GM12801 (cell line): ENCODE measurements at regions not wholly inside any gene's neighbourhood (a gene's known extent, or its start where the extent isn't known, plus 50 kb on each side); places are given as distances from the start of the nearest gene placed in this dataset.

ENCODE experiments used
- TF ChIP-seq, protein P1 (sequence below): IDR thresholded peaks from one replicate; pipeline ENCODE4 v1.5.1; 2011; ENCODE audit warnings: control low read depth; ENCODE audit not compliant: insufficient read length; ENCODE audit errors: extremely low read depth

DNA sequence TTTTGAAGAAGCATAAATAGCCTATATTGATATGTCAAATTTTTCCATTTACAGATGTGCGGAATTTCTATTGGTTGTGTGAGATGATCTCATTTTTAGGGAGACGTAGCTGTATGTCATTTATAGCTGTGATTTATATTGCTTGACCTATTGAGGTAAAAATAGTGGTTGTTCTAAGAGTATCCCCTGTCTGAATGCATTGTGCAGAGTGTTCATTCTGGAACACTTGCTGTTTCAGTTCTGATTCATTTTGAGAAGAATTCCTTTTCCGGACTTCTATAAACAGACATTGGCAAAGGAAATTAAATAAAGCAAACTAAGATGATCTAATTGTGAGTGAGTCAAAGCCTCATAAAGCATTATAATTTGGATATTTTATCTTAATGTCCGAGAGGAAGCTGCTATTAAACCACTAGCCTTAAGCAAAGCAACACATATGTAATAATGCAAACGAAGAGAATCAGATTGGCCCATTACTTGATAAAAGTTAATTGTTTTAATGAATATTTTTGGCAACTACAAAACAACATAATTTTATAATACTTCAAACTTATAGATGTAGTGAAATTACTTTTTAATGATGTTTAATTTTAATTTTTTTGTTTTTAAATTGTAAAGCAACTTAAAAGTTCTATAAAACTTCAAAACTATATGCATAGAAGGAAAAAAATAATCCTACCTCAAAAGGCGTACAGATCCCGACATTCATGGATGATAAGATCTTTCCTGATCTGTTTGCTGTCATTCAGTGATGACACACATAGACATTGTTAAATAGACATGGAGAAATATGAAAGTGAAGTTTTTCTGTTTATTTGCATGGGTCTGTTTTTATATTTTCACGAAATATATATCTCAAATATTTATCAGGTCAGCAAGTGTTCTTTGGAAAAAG lies 942.6 kb upstream of the SLC10A2 start:
- TF ChIP-seq, protein P1, sequence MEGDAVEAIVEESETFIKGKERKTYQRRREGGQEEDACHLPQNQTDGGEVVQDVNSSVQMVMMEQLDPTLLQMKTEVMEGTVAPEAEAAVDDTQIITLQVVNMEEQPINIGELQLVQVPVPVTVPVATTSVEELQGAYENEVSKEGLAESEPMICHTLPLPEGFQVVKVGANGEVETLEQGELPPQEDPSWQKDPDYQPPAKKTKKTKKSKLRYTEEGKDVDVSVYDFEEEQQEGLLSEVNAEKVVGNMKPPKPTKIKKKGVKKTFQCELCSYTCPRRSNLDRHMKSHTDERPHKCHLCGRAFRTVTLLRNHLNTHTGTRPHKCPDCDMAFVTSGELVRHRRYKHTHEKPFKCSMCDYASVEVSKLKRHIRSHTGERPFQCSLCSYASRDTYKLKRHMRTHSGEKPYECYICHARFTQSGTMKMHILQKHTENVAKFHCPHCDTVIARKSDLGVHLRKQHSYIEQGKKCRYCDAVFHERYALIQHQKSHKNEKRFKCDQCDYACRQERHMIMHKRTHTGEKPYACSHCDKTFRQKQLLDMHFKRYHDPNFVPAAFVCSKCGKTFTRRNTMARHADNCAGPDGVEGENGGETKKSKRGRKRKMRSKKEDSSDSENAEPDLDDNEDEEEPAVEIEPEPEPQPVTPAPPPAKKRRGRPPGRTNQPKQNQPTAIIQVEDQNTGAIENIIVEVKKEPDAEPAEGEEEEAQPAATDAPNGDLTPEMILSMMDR, result no peak

DNA sequence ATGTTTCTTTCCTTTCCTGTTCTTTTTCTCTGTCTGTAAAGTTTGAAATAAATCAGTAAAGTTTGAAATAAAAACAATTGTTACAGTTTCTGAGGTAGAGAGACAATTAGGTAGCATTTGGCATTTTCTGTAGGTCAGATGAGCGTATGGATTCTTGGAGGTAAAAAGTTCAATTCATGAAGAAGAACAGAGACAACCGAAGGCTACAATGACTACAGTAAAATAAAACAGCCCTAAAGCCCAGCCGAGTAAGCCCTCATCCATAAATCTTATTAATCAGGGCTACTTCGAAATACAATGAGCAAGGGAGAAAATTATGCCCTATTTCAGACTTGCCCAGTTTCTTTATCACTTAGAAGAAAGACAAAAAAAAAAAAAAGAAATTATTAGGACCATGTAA lies 941.9 kb upstream of the SLC10A2 start:
- TF ChIP-seq, protein P1, result no peak

DNA sequence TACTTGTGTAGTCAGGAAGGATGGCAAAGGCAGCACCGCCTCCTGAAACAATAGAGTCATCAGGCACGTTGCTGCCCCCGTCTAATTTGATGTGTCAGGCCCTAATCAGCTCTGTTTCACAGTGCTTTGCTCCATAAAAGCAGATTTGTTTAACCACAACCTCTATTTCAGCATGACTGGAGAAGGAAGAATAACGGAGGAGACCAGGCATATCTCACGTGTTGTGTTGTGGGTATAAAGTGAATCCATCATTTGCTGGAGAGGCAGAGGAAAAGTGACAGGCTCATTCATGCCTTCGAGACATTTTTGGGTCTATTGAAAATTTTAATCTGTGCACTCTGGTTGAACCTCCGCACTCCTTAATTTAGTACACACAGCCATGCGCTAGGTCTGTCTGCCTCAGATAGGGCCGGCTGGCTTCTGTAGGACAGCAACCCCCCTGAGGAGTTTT lies 940.4 kb upstream of the SLC10A2 start:
- TF ChIP-seq, protein P1, result no peak

DNA sequence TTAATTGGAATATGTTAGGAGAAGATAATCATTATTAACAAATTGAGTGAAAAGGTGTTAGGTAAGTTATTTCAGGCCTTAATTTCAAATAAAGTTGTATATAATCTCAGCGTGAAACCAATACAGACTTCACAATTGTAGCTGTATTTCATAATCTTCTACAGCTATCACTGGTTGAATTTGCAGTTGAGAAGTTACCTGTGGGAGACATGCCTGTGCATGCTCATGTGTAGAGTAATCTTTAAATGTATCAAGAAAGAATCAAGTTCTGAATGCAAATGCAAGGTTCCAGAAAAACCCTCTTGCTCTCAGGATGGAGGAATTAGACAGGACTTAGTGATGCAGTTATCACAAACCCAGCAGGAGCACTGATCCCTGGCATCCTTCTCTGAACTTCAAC lies 938.4 kb upstream of the SLC10A2 start:
- TF ChIP-seq, protein P1, result no peak

DNA sequence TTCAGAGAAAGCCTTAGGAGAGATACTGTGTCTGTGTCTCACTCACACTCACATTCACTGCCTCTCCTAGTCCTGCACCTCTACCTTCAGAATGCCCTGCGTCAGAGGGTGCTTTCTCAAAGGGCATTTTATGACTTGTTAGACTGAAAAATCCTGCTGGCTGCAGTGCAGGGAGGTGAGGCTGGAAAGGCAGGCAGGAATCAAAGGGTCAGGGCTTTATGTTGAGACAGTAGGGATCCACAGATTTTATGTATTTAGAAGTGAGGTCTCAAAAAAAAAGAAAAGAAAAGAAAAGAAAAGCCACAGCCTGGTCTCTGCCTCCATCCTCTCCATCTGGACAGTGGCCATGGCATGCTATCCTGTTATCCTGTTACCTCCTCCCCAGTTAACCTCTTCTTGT lies 936.0 kb upstream of the SLC10A2 start:
- TF ChIP-seq, protein P1, result no peak

DNA sequence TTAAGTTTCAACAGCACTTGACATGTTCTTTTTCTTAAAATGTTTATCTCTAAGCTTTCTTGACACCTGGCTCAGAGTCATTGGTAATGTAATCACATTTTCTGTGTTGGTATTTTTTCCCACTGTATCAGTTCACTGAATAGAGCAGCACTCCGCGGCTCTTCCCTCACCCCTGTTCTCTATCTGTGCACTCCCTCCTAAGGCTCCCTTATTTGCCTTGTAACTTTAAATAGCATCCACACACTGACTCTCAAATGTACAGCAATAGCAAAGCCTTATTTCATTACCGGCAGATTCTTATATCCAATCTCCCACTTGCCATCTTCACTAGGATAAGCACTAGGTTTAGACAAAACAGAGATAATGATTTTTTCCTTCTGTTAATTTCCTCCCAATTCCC lies 935.5 kb upstream of the SLC10A2 start:
- TF ChIP-seq, protein P1, result no peak

DNA sequence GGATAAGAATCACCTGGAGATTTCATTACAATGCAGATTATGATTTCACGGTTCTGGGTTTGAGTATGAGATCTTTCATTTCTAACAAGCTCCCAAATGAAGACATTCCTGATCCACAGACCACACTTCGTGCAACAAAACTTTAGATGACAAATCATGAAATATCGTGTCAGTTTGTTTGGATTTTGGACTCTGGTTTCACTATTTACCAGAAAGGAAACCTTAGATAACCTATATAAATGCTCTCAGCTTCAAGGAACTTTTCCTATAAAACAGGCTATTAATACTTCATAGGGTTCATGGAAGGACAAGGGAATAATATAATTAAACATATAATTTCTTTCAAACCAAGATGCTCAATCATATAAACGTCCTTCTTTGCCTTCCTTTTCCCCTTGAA lies 930.5 kb upstream of the SLC10A2 start:
- TF ChIP-seq, protein P1, result no peak
